A549 (cell line): ENCODE measurements at regions not wholly inside any gene's neighbourhood (a gene's known extent, or its start where the extent isn't known, plus 50 kb on each side); places are given as distances from the start of the nearest gene placed in this dataset.

Experiments
- ATAC-seq, 2 experiments: fragments of 200-7000 bp in 1 of 2; fragments of >200 bp in 1 of 2; cut with Nextera tagmentation in 1 of 2; cut with Tn5 transposase in 1 of 2; 3 replicates each; pipeline versions ENCODE4 v1.8.0 to v1.9.1; 2018 to 2020; ENCODE audit warnings: mild to moderate bottlenecking in 1 of 2, moderate library complexity in 1 of 2
- CTCF ChIA-PET: fragments of 300-600 bp; sonication (Branson Sonifier 250); formaldehyde crosslinking; extraction: SDS; loops from one replicate; lab custom pipeline; 2021; ENCODE audit warnings: antibody characterized with exemption, inconsistent platforms; lab: Yijun Ruan, JAX
- POLR2A ChIA-PET: fragments of 350-600 bp; formaldehyde crosslinking; extraction: SDS; loops from one replicate; lab custom pipeline; 2021; ENCODE audit warnings: antibody characterized with exemption, inconsistent platforms; lab: Yijun Ruan, JAX
- DNase-seq, 2 experiments: peaks; one replicate each; pipeline versions ENCODE4 v3.0.0 to v3.0.0-alpha.2; 2011 to 2016; ENCODE audit warnings: low read depth in 1 of 2, low spot score in 1 of 2
- FAIRE-seq: peaks from 2 replicates; lab custom pipeline; 2011; peaks lifted over from hg19 to GRCh38; lab: Jason Lieb, UNC
- H3K27ac ChIP-seq, 2 experiments: fragments of >200 bp; sonication (Bioruptor Twin); formaldehyde crosslinking; 3 replicates each; pipeline ENCODE4 v1.5.1; 2016 to 2017
- H3K4me1 ChIP-seq: fragments of >200 bp; sonication (Bioruptor Twin); formaldehyde crosslinking; 3 replicates; pipeline ENCODE4 v1.6.1; 2016
- H3K4me2 ChIP-seq: fragments of >200 bp; sonication (Bioruptor Twin); formaldehyde crosslinking; 3 replicates; pipeline ENCODE4 v1.6.1; 2016
- H3K4me3 ChIP-seq: fragments of >200 bp; sonication (Bioruptor Twin); formaldehyde crosslinking; 3 replicates; pipeline ENCODE4 v1.5.1; 2016
- H3K9me3 ChIP-seq: fragments of >200 bp; sonication (Bioruptor Twin); formaldehyde crosslinking; 3 replicates; pipeline ENCODE4 v1.6.1; 2016
- EHF ChIP-seq: fragments of 250-450 bp; sonication (Bioruptor Pico); IDR thresholded peaks from 2 replicates; pipeline ENCODE4 v1.5.0; 2020; ENCODE audit warnings: mild to moderate bottlenecking
- EHMT2 ChIP-seq: fragments of 200-600 bp; sonication (generic); IDR thresholded peaks from 2 replicates; pipeline ENCODE4 v1.6.1; 2016; ENCODE audit warnings: antibody characterized with exemption, low read depth, mild to moderate bottlenecking, moderate library complexity
- FOSB ChIP-seq: fragments of 250-450 bp; sonication (Bioruptor Pico); IDR thresholded peaks from 2 replicates; pipeline ENCODE4 v1.5.0; 2020; ENCODE audit warnings: mild to moderate bottlenecking, moderate library complexity
- FOSL2 ChIP-seq, 2 experiments: fragments of 450-650 bp in 1 of 2; fragments of >200 bp in 1 of 2; sonication (Bioruptor Twin) in 1 of 2; formaldehyde crosslinking; IDR thresholded peaks; 2 replicates each; pipeline versions ENCODE4 v1.5.0 to v1.6.1; 2016 to 2020; ENCODE audit warnings: mild to moderate bottlenecking in 1 of 2, moderate library complexity in 1 of 2
- HOXB5 ChIP-seq: fragments of 250-450 bp; sonication (Bioruptor Pico); IDR thresholded peaks from 2 replicates; pipeline ENCODE4 v1.5.0; 2020; ENCODE audit warnings: mild to moderate bottlenecking, moderate library complexity
- JUNB ChIP-seq: fragments of >200 bp; sonication (Bioruptor Twin); formaldehyde crosslinking; IDR thresholded peaks from 2 replicates; pipeline ENCODE4 v1.6.1; 2016
- MYC ChIP-seq: IDR thresholded peaks from 2 replicates; pipeline ENCODE4 v1.6.1; 2012; ENCODE audit warnings: mild to moderate bottlenecking, inconsistent platforms, low read length, improper control_type of control experiment, borderline replicate concordance
- RNF2 ChIP-seq: fragments of 200-600 bp; sonication (generic); IDR thresholded peaks from 2 replicates; pipeline ENCODE4 v1.6.1; 2016; ENCODE audit warnings: low read depth, mild to moderate bottlenecking, antibody characterized with exemption, moderate library complexity, borderline replicate concordance
- WGBS: methylation state at CpG from one replicate; pipeline ENCODE4 v1.1.6; 2017; ENCODE audit errors: missing lambda C conversion rate; 5-methylcytosine and 5-hydroxymethylcytosine counted together
- TF ChIP-seq, protein P1 (sequence below): IDR thresholded peaks from 2 replicates; pipeline ENCODE4 v1.6.1; 2012
- TF ChIP-seq, protein P2 (sequence below): fragments of >200 bp; sonication (Bioruptor Twin); formaldehyde crosslinking; IDR thresholded peaks from 2 replicates; pipeline ENCODE4 v1.6.1; 2016
- TF ChIP-seq, protein P3 (sequence below): fragments of 200-600 bp; sonication (generic); IDR thresholded peaks from 2 replicates; pipeline ENCODE4 v1.6.1; 2016; ENCODE audit warnings: antibody characterized with exemption, mild to moderate bottlenecking, moderate library complexity
- TF ChIP-seq, protein P4 (sequence below): fragments of >200 bp; sonication (Bioruptor Twin); formaldehyde crosslinking; IDR thresholded peaks from 3 replicates; pipeline ENCODE4 v1.5.1; 2016
- TF ChIP-seq, protein P5 (sequence below): fragments of 450-650 bp; IDR thresholded peaks from 2 replicates; pipeline ENCODE4 v1.6.1; 2014; ENCODE audit warnings: antibody characterized with exemption

DNA sequence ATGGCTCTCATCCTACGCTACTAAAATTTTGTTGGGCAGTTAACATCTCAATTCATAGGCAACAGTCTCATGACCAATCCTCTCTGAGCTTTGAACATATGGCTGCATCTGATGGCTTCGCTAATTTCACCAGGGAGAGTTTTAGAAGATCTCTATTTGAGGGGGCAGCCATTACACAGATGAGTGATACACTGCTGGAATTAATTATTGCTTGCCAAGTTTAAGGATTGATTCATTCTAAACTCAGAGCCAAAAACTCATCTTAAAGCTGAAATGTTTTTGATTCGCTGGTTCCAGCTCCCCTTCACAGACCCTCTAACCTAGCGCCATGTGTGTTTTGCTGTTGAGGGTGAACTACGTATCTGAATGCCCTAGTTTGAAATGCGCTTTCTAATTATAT lies 519.9 kb upstream of the WWC1 start:
- FAIRE-seq = no peak
- CTCF ChIA-PET = interaction anchor here (1.2 kb wide), 1 partner anchor 9 kb away, joined by 3 read pairs; no protein-coding TSS in a partner anchor

DNA sequence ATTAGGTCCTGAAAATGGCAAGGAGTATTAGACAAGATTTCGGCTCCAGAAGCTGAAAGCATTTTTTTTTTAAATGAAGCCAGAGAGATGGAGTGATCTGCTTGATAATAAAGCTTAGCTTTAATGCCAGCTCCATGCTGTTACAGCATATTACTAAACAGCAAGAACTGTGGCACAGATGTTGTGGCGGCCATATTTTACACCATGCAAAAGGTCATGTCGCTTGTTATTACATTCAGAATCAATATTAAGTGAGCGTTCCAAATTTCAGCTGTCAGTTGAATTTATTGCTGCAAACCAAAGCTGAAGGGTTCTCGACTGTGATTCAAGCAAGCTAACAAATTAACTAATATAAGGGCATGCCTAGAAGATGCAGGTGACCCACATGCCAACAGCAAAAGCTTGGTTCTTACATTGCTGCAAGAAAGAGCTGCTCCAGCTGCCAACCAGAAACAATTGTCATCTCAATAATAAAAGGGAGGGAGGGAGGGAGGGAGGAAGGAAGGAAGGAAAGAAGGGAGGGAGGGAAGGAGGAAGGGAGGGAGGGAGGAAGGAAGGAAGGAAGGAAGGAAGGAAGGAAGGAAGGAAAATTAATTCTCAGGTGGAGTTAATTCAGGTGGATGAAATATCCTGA lies 517.7 kb upstream of the WWC1 start:
- 46% methylated on average over 5 of the region's 5 CpGs for WGBS
- no peaks in the 10 kb centered on the region for H3K9me3 ChIP-seq
- H3K27ac ChIP-seq = no peak overlapping the region
- no peak for TF ChIP-seq RNF2
- TF ChIP-seq, protein P1, sequence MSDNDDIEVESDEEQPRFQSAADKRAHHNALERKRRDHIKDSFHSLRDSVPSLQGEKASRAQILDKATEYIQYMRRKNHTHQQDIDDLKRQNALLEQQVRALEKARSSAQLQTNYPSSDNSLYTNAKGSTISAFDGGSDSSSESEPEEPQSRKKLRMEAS = no peak
- TF ChIP-seq EHF (CRISPR knock-in tag) = no peak
- TF ChIP-seq EHMT2 = no peak
- TF ChIP-seq FOSL2 (IDR thresholded peaks at IDR 0.05) = no peak
- no peak for TF ChIP-seq FOSL2 (CRISPR knock-in tag; IDR thresholded peaks at IDR 0.05)
- TF ChIP-seq, protein P2, sequence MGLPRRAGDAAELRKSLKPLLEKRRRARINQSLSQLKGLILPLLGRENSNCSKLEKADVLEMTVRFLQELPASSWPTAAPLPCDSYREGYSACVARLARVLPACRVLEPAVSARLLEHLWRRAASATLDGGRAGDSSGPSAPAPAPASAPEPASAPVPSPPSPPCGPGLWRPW = no peak
- TF ChIP-seq FOSB (CRISPR knock-in tag) = no peak
- POLR2A ChIA-PET = no interaction called here
- H3K4me1 ChIP-seq = no peaks in the 10 kb centered on the region
- no peak overlapping the region for H3K4me2 ChIP-seq
- ATAC-seq (no peak), FAIRE-seq (no peak), DNase-seq (no peak)
- no peak overlapping the region for H3K4me3 ChIP-seq
- CTCF ChIA-PET = interaction anchor here (0.6 to 1.0 kb wide), 2 partner anchors 51 to 446 kb away, joined by 3 read pairs; no protein-coding TSS in a partner anchor

More for the DNA sequence above, 519.9 kb upstream of the WWC1 start:
- H3K4me3 ChIP-seq = no peak overlapping the region
- no peak overlapping the region for H3K27ac ChIP-seq
- H3K4me1 ChIP-seq = no peaks in the 10 kb centered on the region
- no peak for ATAC-seq
- 52% methylated on average over 6 of the region's 6 CpGs for WGBS
- H3K4me2 ChIP-seq = no peak overlapping the region
- no peaks in the 10 kb centered on the region for H3K9me3 ChIP-seq
- TF ChIP-seq, protein P3, sequence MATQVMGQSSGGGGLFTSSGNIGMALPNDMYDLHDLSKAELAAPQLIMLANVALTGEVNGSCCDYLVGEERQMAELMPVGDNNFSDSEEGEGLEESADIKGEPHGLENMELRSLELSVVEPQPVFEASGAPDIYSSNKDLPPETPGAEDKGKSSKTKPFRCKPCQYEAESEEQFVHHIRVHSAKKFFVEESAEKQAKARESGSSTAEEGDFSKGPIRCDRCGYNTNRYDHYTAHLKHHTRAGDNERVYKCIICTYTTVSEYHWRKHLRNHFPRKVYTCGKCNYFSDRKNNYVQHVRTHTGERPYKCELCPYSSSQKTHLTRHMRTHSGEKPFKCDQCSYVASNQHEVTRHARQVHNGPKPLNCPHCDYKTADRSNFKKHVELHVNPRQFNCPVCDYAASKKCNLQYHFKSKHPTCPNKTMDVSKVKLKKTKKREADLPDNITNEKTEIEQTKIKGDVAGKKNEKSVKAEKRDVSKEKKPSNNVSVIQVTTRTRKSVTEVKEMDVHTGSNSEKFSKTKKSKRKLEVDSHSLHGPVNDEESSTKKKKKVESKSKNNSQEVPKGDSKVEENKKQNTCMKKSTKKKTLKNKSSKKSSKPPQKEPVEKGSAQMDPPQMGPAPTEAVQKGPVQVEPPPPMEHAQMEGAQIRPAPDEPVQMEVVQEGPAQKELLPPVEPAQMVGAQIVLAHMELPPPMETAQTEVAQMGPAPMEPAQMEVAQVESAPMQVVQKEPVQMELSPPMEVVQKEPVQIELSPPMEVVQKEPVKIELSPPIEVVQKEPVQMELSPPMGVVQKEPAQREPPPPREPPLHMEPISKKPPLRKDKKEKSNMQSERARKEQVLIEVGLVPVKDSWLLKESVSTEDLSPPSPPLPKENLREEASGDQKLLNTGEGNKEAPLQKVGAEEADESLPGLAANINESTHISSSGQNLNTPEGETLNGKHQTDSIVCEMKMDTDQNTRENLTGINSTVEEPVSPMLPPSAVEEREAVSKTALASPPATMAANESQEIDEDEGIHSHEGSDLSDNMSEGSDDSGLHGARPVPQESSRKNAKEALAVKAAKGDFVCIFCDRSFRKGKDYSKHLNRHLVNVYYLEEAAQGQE = no peak
- TF ChIP-seq EHF (CRISPR knock-in tag) = no peak
- TF ChIP-seq, all 56 proteins: peak for 0
- no peak for DNase-seq
- POLR2A ChIA-PET = no interaction called here

DNA sequence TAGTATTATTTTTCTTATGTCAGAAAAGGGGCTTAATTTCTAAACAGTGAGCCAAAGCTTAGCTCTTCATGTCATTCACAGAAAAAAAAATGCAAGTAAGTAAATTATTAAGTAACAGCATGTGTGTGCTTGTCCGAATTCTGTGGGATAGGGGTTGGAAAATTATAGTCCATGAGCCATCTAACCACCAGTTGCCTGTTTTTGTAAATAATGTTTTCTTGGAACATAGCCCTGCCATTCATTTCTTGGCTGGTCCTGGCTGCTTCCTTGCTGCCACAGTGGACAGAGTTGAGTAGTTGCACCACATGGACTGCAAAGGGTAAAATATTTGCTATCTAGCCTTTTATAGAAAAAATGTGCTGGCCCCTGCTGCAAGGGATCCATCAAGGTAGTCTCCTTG lies 513.7 kb upstream of the WWC1 start:
- DNase-seq = no peak
- no peak overlapping the region for H3K27ac ChIP-seq
- no peak overlapping the region for H3K4me3 ChIP-seq
- WGBS = 6% methylated on average over 1 of the region's 1 CpG
- no peak for FAIRE-seq
- H3K4me2 ChIP-seq = no peak overlapping the region
- CTCF ChIA-PET = no interaction called here
- TF ChIP-seq, protein P4, sequence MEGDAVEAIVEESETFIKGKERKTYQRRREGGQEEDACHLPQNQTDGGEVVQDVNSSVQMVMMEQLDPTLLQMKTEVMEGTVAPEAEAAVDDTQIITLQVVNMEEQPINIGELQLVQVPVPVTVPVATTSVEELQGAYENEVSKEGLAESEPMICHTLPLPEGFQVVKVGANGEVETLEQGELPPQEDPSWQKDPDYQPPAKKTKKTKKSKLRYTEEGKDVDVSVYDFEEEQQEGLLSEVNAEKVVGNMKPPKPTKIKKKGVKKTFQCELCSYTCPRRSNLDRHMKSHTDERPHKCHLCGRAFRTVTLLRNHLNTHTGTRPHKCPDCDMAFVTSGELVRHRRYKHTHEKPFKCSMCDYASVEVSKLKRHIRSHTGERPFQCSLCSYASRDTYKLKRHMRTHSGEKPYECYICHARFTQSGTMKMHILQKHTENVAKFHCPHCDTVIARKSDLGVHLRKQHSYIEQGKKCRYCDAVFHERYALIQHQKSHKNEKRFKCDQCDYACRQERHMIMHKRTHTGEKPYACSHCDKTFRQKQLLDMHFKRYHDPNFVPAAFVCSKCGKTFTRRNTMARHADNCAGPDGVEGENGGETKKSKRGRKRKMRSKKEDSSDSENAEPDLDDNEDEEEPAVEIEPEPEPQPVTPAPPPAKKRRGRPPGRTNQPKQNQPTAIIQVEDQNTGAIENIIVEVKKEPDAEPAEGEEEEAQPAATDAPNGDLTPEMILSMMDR = no peak
- TF ChIP-seq JUNB (no peak), HOXB5 (CRISPR knock-in tag) (no peak), MYC (no peak)
- TF ChIP-seq, protein P5, sequence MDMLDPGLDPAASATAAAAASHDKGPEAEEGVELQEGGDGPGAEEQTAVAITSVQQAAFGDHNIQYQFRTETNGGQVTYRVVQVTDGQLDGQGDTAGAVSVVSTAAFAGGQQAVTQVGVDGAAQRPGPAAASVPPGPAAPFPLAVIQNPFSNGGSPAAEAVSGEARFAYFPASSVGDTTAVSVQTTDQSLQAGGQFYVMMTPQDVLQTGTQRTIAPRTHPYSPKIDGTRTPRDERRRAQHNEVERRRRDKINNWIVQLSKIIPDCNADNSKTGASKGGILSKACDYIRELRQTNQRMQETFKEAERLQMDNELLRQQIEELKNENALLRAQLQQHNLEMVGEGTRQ = no peak
- TF ChIP-seq, protein P3 = no peak
- no peaks in the 10 kb centered on the region for H3K9me3 ChIP-seq
- H3K4me1 ChIP-seq = no peaks in the 10 kb centered on the region
- POLR2A ChIA-PET = no interaction called here
- ATAC-seq = no peak
